ENCODE measurements at regions not wholly inside any gene's neighbourhood (a gene's known extent, or its start where the extent isn't known, plus 50 kb on each side); places are given as distances from the start of the nearest gene placed in this dataset.

GRCh38 chr11:69874178-69874983 lies 55.2 kb upstream of the FGF3 start:
- POLR2A ChIA-PET = no interaction called here
- TF ChIP-seq, protein P1, sequence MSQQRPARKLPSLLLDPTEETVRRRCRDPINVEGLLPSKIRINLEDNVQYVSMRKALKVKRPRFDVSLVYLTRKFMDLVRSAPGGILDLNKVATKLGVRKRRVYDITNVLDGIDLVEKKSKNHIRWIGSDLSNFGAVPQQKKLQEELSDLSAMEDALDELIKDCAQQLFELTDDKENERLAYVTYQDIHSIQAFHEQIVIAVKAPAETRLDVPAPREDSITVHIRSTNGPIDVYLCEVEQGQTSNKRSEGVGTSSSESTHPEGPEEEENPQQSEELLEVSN (IDR thresholded peaks at IDR 0.05; ENCODE audit: borderline replicate concordance, low read depth) = no peak
- TF ChIP-seq ZFP36 (IDR thresholded peaks at IDR 0.05; ENCODE audit: borderline replicate concordance, partially characterized antibody) (no peak), ESRRA (IDR thresholded peaks at IDR 0.05; ENCODE audit: borderline replicate concordance, low read length) (no peak), CHD2 (IDR thresholded peaks at IDR 0.05; ENCODE audit: low read length, partially characterized antibody) (no peak), FOSL2 (IDR thresholded peaks at IDR 0.05) (no peak), FOSL2 (CRISPR knock-in tag; IDR thresholded peaks at IDR 0.05) (no peak), HDAC2 (IDR thresholded peaks at IDR 0.05) (no peak)
- TF ChIP-seq, protein P2, sequence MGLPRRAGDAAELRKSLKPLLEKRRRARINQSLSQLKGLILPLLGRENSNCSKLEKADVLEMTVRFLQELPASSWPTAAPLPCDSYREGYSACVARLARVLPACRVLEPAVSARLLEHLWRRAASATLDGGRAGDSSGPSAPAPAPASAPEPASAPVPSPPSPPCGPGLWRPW (IDR thresholded peaks at IDR 0.05) = no peak
- TF ChIP-seq, protein P3, sequence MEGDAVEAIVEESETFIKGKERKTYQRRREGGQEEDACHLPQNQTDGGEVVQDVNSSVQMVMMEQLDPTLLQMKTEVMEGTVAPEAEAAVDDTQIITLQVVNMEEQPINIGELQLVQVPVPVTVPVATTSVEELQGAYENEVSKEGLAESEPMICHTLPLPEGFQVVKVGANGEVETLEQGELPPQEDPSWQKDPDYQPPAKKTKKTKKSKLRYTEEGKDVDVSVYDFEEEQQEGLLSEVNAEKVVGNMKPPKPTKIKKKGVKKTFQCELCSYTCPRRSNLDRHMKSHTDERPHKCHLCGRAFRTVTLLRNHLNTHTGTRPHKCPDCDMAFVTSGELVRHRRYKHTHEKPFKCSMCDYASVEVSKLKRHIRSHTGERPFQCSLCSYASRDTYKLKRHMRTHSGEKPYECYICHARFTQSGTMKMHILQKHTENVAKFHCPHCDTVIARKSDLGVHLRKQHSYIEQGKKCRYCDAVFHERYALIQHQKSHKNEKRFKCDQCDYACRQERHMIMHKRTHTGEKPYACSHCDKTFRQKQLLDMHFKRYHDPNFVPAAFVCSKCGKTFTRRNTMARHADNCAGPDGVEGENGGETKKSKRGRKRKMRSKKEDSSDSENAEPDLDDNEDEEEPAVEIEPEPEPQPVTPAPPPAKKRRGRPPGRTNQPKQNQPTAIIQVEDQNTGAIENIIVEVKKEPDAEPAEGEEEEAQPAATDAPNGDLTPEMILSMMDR (IDR thresholded peaks at IDR 0.05) = no peak
- TF ChIP-seq, protein P4, sequence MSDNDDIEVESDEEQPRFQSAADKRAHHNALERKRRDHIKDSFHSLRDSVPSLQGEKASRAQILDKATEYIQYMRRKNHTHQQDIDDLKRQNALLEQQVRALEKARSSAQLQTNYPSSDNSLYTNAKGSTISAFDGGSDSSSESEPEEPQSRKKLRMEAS (IDR thresholded peaks at IDR 0.05) = no peak
- no peak overlapping the region for H3K4me3 ChIP-seq
- no peak overlapping the region for H3K4me2 ChIP-seq
- whole genome bisulfite sequencing (ENCODE audit: missing lambda C conversion rate) = 73% methylated on average over 22 of the region's 22 CpGs
- no peak overlapping the region for H3K27ac ChIP-seq
- CTCF ChIA-PET = interaction anchor here (0.8 to 2.0 kb wide), 12 partner anchors 9 to 318 kb away, joined by 3 to 7 read pairs (median 3); no protein-coding TSS in a partner anchor
- no peaks in the 10 kb centered on the region for H3K4me1 ChIP-seq
- FAIRE-seq (no peak), ATAC-seq (no peak), DNase-seq (ENCODE audit: low read depth in 1 of 2, low spot score in 1 of 2) (no peak)
- H3K9me3 ChIP-seq = no peaks in the 10 kb centered on the region

GRCh38 chr11:69874984-69875624 lies 55.9 kb upstream of the FGF3 start:
- no peak for DNase-seq (ENCODE audit: low read depth in 1 of 2, low spot score in 1 of 2)
- CTCF ChIA-PET = interaction anchor here (0.9 to 1.5 kb wide), 5 partner anchors 9 to 178 kb away, joined by 3 to 4 read pairs (median 3); no protein-coding TSS in a partner anchor
- TF ChIP-seq CBX2 (IDR thresholded peaks at IDR 0.05; ENCODE audit: borderline replicate concordance, low read depth) (no peak), HEYL (CRISPR knock-in tag; IDR thresholded peaks at IDR 0.05) (no peak), ZSCAN20 (CRISPR knock-in tag; IDR thresholded peaks at IDR 0.05) (no peak), RCOR1 (IDR thresholded peaks at IDR 0.05; ENCODE audit: low read depth, low read length) (no peak), PHF8 (IDR thresholded peaks at IDR 0.05; ENCODE audit: borderline replicate concordance, low read depth) (no peak), POLR2AphosphoS2 (conservative IDR thresholded peaks at IDR 0.05; ENCODE audit: low read length) (no peak), JUNB (IDR thresholded peaks at IDR 0.05) (no peak), TFCP2L1 (CRISPR knock-in tag; IDR thresholded peaks at IDR 0.05) (no peak), ZC3H11A (IDR thresholded peaks at IDR 0.05) (no peak), RAD21 (conservative IDR thresholded peaks at IDR 0.05 in 1 of 2, IDR thresholded peaks at IDR 0.05 in 1 of 2) (no peak)
- TF ChIP-seq, protein P3 (IDR thresholded peaks at IDR 0.05) = no peak
- Histone ChIP-seq H3K9me3 (no peaks in the 10 kb centered on the region), H3K4me1 (no peaks in the 10 kb centered on the region), H3K4me3 (no peak overlapping the region), H3K27ac (no peak overlapping the region), H3K4me2 (no peak overlapping the region)
- FAIRE-seq = no peak
- no peak for ATAC-seq
- POLR2A ChIA-PET = no interaction called here
- 63% methylated on average over 21 of the region's 21 CpGs for WGBS (ENCODE audit: missing lambda C conversion rate)

Measured in A549 (cell line).